Prostate gland (tissue), 2 donors: ENCODE measurements at regions not wholly inside any gene's neighbourhood (a gene's known extent, or its start where the extent isn't known, plus 50 kb on each side); places are given as distances from the start of the nearest gene placed in this dataset.

ENCODE experiments used
- POLR2A ChIP-seq: fragments of 450-650 bp; IDR thresholded peaks from one replicate; pipeline ENCODE4 v1.6.1; 2016; ENCODE audit warnings: antibody characterized with exemption, mild to moderate bottlenecking
- POLR2AphosphoS5 ChIP-seq: sonication (generic); formaldehyde crosslinking; IDR thresholded peaks from one replicate; pipeline ENCODE4 v1.6.1; 2017; ENCODE audit warnings: antibody characterized with exemption
- TF ChIP-seq, protein P1 (sequence below), 4 experiments: fragments of 200-600 bp in 2 of 4; fragments of 450-650 bp in 2 of 4; sonication (generic) in 2 of 4; IDR thresholded peaks; 1 replicate in 3 of 4; 2 replicates in 1 of 4; pipeline ENCODE4 v1.5.1; 2016 to 2019; ENCODE audit warnings: antibody characterized with exemption in 4 of 4, mild to moderate bottlenecking in 2 of 4, moderate library complexity in 2 of 4

DNA sequence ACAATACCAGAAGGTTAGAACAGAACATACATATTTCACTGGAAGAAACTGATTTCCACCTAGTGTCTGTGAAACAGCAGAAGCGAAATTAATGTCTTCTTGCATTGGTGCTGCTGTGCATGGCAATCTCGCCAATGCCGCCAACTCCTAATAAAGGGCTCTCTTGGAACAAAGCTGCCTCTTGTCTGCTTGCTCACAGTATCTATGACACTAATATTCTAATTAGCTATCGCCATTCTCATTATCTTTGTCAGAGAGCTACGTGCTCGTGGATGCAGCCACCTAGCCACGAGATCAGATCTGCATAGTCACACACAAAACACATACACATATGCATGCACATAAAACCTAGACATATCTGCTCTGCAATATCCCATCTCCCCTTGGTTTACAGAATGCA, 145.9 kb upstream of the OLIG3 start:
- no peak for TF ChIP-seq POLR2A
- TF ChIP-seq, protein P1, sequence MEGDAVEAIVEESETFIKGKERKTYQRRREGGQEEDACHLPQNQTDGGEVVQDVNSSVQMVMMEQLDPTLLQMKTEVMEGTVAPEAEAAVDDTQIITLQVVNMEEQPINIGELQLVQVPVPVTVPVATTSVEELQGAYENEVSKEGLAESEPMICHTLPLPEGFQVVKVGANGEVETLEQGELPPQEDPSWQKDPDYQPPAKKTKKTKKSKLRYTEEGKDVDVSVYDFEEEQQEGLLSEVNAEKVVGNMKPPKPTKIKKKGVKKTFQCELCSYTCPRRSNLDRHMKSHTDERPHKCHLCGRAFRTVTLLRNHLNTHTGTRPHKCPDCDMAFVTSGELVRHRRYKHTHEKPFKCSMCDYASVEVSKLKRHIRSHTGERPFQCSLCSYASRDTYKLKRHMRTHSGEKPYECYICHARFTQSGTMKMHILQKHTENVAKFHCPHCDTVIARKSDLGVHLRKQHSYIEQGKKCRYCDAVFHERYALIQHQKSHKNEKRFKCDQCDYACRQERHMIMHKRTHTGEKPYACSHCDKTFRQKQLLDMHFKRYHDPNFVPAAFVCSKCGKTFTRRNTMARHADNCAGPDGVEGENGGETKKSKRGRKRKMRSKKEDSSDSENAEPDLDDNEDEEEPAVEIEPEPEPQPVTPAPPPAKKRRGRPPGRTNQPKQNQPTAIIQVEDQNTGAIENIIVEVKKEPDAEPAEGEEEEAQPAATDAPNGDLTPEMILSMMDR (IDR thresholded peaks at IDR 0.05), result no peak
- no peak for TF ChIP-seq POLR2AphosphoS5
